Right lobe of liver (tissue), 6 donors: ENCODE measurements at regions not wholly inside any gene's neighbourhood (a gene's known extent, or its start where the extent isn't known, plus 50 kb on each side); places are given as distances from the start of the nearest gene placed in this dataset.

ENCODE experiments used
- ATAC-seq, 4 donors: fragments of 200-7000 bp; cut with Tn5 transposase; one replicate each; pipeline ENCODE4 v1.9.1; 2020; ENCODE audit warnings: mild to moderate bottlenecking in 4 of 4, moderate library complexity in 4 of 4
- DNase-seq, 3 donors: peaks; one replicate each; pipeline ENCODE4 v3.0.0-alpha.2; 2020
- H3K27ac ChIP-seq, 3 donors: fragments of 200-600 bp; one replicate each; pipeline ENCODE4 v1.8.0; 2022
- H3K27me3 ChIP-seq, 2 donors: fragments of 200-600 bp; one replicate each; pipeline ENCODE4 v1.8.0; 2022
- H3K36me3 ChIP-seq, 4 donors: fragments of 200-600 bp; sonication (generic) in 1 of 4; one replicate each; pipeline versions ENCODE4 v1.5.1 to v1.8.0; 2017 to 2022; ENCODE audit warnings: control low read depth in 1 of 4
- H3K4me1 ChIP-seq, 4 donors: fragments of 200-600 bp; sonication (generic) in 1 of 4; one replicate each; pipeline versions ENCODE4 v1.5.1 to v1.8.0; 2017 to 2022; ENCODE audit warnings: control low read depth in 1 of 4
- H3K4me3 ChIP-seq, 3 donors: fragments of 200-600 bp; one replicate each; pipeline ENCODE4 v1.8.0; 2022
- H3K9me3 ChIP-seq, 4 donors: fragments of 200-600 bp; sonication (generic) in 1 of 4; one replicate each; pipeline versions ENCODE4 v1.5.1 to v1.8.0; 2017 to 2022; ENCODE audit warnings: control low read depth in 1 of 4
- POLR2A ChIP-seq: fragments of 450-650 bp; IDR thresholded peaks from one replicate; pipeline ENCODE4 v1.6.1; 2017; ENCODE audit warnings: antibody characterized with exemption, mild to moderate bottlenecking
- WGBS: methylation state at CpG from one replicate; pipeline ENCODE4 v1.1.6; 2018; ENCODE audit warnings: low coverage, low lambda C conversion rate; ENCODE audit not compliant: insufficient coverage; ENCODE audit errors: missing lambda C conversion rate; 5-methylcytosine and 5-hydroxymethylcytosine counted together
- intact Hi-C, 2 donors: fragments of 100-400 bp; cut with DNase I; formaldehyde crosslinking; loops; one replicate each; pipeline versions ENCODE4 v1.11.2 to v1.14.1; 2022
- TF ChIP-seq, protein P1 (sequence below), 4 donors: fragments of 200-600 bp in 3 of 4; fragments of 450-650 bp in 1 of 4; IDR thresholded peaks; one replicate each; pipeline versions ENCODE4 v1.5.1 to v1.8.0; 2016 to 2022; ENCODE audit warnings: antibody characterized with exemption in 4 of 4, mild to moderate bottlenecking in 2 of 4
- donor health status: DM: no; HTN: yes; CAD: no.
- donor health status: DM: no; HTN: no; CAD: no.
- donor health status: DM: no; HTN: no; CAD: no.
- donor health status: DM: no; HTN: yes; CAD: no.
- donor health status: DM: no; HTN: yes; CAD: no.

GRCh38 chr9:73074176-73074708 lies 77.4 kb upstream of the ANXA1 start:
- Histone ChIP-seq H3K9me3 (no peaks in the 10 kb centered on the region), H3K36me3 (no peaks in the 10 kb centered on the region), H3K27me3 (no peaks in the 10 kb centered on the region), H3K4me1 (peaks cover 0 to 24% (median 11%) of the 10 kb centered on the region in 4 donors), H3K27ac (peak overlapping the region; percentile 37 to 57 (median 52)), H3K4me3 (no peak overlapping the region)
- TF ChIP-seq, protein P1, sequence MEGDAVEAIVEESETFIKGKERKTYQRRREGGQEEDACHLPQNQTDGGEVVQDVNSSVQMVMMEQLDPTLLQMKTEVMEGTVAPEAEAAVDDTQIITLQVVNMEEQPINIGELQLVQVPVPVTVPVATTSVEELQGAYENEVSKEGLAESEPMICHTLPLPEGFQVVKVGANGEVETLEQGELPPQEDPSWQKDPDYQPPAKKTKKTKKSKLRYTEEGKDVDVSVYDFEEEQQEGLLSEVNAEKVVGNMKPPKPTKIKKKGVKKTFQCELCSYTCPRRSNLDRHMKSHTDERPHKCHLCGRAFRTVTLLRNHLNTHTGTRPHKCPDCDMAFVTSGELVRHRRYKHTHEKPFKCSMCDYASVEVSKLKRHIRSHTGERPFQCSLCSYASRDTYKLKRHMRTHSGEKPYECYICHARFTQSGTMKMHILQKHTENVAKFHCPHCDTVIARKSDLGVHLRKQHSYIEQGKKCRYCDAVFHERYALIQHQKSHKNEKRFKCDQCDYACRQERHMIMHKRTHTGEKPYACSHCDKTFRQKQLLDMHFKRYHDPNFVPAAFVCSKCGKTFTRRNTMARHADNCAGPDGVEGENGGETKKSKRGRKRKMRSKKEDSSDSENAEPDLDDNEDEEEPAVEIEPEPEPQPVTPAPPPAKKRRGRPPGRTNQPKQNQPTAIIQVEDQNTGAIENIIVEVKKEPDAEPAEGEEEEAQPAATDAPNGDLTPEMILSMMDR (IDR thresholded peaks at IDR 0.05) = no peak
- TF ChIP-seq POLR2A = no peak
- no peak for DNase-seq
- WGBS = 46% methylated on average over 2 of the region's 2 CpGs
- ATAC-seq = peak in 3 of 4 donors; percentile 16 to 42 (median 21)
- intact Hi-C loops = no loop called here

GRCh38 chr9:73073337-73074175 lies 78.1 kb upstream of the ANXA1 start:
- WGBS = 51% methylated on average over 5 of the region's 5 CpGs
- TF ChIP-seq POLR2A = no peak
- TF ChIP-seq, protein P1 (IDR thresholded peaks at IDR 0.05) = no peak
- Histone ChIP-seq H3K36me3 (no peaks in the 10 kb centered on the region), H3K27me3 (no peaks in the 10 kb centered on the region), H3K27ac (peak overlapping the region; percentile 37 to 57 (median 52)), H3K9me3 (no peaks in the 10 kb centered on the region), H3K4me1 (peaks cover 0 to 24% (median 11%) of the 10 kb centered on the region in 4 donors), H3K4me3 (no peak overlapping the region)
- ATAC-seq = peak; percentile 76 to 96 (median 90)
- intact Hi-C loops = no loop called here
- DNase-seq = no peak

GRCh38 chr9:73067074-73067473 lies 84.6 kb upstream of the ANXA1 start:
- no peaks in the 10 kb centered on the region for H3K4me1 ChIP-seq
- DNase-seq (no peak), ATAC-seq (no peak)
- H3K27me3 ChIP-seq = no peaks in the 10 kb centered on the region
- intact Hi-C loops = no loop called here
- TF ChIP-seq POLR2A = no peak
- TF ChIP-seq, protein P1 (IDR thresholded peaks at IDR 0.05) = peak in 2 of 4 donors; percentile 5 to 7
- H3K9me3 ChIP-seq = no peaks in the 10 kb centered on the region
- H3K36me3 ChIP-seq = no peaks in the 10 kb centered on the region
- no peak overlapping the region for H3K4me3 ChIP-seq
- H3K27ac ChIP-seq = no peak overlapping the region
- 80% methylated on average over 1 of the region's 2 CpGs for WGBS

DNA sequence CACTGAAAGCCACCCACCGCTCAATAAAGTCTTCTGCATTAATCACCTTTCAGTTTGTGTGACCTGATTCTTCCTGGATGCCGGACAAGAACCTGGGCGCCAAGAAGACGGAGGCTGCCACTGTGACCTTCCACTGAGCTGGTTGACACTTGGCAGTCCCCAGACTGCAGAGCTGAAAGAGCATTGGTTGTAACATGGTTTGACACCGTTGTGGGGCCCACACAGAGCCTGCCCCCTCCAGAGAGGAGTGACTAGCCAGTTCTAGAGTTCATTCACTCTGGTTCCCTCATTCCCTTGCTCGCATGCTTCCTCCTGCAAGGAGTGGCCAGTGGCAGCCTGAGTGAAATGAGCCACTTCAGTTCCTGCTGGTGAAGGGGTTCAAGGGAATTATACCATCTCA lies 86.2 kb upstream of the ANXA1 start:
- 100% methylated on average over 2 of the region's 6 CpGs for WGBS
- no peak overlapping the region for H3K4me3 ChIP-seq
- no peak for DNase-seq
- no peaks in the 10 kb centered on the region for H3K36me3 ChIP-seq
- H3K9me3 ChIP-seq = no peaks in the 10 kb centered on the region
- ATAC-seq = no peak
- H3K27me3 ChIP-seq = no peaks in the 10 kb centered on the region
- H3K4me1 ChIP-seq = no peaks in the 10 kb centered on the region
- intact Hi-C loops = no loop called here
- no peak overlapping the region for H3K27ac ChIP-seq
- TF ChIP-seq, protein P1 (IDR thresholded peaks at IDR 0.05) = no peak
- no peak for TF ChIP-seq POLR2A
